ENCODE measurements at regions not wholly inside any gene's neighbourhood (a gene's known extent, or its start where the extent isn't known, plus 50 kb on each side); places are given as distances from the start of the nearest gene placed in this dataset.

DNA sequence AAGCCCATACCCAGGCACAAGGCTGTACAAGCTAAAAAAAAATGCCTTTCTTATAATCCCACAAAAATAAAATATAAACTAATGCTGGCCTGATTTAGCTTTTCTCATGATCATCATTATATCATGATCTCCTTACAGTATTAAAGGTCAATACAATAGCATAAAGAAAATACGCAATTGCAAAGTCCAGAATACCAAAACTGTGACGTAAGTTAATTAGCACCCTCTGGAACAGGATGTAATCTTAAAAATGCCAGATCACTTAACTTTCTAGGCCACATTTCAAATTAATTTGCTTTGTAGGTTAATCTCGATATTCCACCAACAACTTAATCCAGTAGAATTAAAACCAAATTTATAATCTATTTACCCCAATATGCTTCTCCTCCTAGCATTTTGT lies 444.2 kb upstream of the CYLC2 start:
- DNase-seq (ENCODE audit: low read depth in 1 of 2, low spot score in 1 of 2): no peak
- TF ChIP-seq SPI1 (IDR thresholded peaks at IDR 0.05; ENCODE audit: borderline replicate concordance, low read depth) (no peak), GABPA (IDR thresholded peaks at IDR 0.05; ENCODE audit: low read depth) (no peak), POLR2AphosphoS5 (IDR thresholded peaks at IDR 0.05; ENCODE audit: low read depth) (no peak)
- TF ChIP-seq, protein P1, sequence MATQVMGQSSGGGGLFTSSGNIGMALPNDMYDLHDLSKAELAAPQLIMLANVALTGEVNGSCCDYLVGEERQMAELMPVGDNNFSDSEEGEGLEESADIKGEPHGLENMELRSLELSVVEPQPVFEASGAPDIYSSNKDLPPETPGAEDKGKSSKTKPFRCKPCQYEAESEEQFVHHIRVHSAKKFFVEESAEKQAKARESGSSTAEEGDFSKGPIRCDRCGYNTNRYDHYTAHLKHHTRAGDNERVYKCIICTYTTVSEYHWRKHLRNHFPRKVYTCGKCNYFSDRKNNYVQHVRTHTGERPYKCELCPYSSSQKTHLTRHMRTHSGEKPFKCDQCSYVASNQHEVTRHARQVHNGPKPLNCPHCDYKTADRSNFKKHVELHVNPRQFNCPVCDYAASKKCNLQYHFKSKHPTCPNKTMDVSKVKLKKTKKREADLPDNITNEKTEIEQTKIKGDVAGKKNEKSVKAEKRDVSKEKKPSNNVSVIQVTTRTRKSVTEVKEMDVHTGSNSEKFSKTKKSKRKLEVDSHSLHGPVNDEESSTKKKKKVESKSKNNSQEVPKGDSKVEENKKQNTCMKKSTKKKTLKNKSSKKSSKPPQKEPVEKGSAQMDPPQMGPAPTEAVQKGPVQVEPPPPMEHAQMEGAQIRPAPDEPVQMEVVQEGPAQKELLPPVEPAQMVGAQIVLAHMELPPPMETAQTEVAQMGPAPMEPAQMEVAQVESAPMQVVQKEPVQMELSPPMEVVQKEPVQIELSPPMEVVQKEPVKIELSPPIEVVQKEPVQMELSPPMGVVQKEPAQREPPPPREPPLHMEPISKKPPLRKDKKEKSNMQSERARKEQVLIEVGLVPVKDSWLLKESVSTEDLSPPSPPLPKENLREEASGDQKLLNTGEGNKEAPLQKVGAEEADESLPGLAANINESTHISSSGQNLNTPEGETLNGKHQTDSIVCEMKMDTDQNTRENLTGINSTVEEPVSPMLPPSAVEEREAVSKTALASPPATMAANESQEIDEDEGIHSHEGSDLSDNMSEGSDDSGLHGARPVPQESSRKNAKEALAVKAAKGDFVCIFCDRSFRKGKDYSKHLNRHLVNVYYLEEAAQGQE (IDR thresholded peaks at IDR 0.05; ENCODE audit: insufficient replicate concordance, low read depth): no peak
- TF ChIP-seq, protein P2, sequence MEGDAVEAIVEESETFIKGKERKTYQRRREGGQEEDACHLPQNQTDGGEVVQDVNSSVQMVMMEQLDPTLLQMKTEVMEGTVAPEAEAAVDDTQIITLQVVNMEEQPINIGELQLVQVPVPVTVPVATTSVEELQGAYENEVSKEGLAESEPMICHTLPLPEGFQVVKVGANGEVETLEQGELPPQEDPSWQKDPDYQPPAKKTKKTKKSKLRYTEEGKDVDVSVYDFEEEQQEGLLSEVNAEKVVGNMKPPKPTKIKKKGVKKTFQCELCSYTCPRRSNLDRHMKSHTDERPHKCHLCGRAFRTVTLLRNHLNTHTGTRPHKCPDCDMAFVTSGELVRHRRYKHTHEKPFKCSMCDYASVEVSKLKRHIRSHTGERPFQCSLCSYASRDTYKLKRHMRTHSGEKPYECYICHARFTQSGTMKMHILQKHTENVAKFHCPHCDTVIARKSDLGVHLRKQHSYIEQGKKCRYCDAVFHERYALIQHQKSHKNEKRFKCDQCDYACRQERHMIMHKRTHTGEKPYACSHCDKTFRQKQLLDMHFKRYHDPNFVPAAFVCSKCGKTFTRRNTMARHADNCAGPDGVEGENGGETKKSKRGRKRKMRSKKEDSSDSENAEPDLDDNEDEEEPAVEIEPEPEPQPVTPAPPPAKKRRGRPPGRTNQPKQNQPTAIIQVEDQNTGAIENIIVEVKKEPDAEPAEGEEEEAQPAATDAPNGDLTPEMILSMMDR (IDR thresholded peaks at IDR 0.05; ENCODE audit: insufficient read depth, low read length): no peak
- Histone ChIP-seq H3K27ac (replicated peaks) (no peak overlapping the region), H3K4me3 (replicated peaks; ENCODE audit: insufficient read depth, low read length) (no peak overlapping the region), H3K27me3 (ENCODE audit: insufficient read depth, poor library complexity, severe bottlenecking) (no peaks in the 10 kb centered on the region)

DNA sequence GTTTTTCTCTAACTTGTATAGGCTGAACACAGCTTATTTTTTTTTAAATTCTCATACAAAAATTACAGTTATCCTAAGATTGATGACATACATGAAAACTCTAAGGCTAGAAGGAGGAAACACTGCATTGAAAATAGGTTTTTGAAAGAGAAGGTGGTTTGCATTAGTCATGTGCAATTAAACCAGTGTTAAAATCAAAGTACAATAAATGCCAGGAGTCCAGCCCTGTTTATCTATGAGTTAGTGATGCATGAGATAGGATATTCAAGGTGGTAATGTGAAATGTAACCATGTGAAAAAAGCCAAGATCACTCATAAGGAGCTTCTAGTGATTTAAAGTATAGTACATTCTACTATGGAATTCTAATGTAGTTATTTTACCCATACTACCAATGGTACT lies 444.9 kb upstream of the CYLC2 start:
- no peak overlapping the region for H3K27ac ChIP-seq (replicated peaks)

DNA sequence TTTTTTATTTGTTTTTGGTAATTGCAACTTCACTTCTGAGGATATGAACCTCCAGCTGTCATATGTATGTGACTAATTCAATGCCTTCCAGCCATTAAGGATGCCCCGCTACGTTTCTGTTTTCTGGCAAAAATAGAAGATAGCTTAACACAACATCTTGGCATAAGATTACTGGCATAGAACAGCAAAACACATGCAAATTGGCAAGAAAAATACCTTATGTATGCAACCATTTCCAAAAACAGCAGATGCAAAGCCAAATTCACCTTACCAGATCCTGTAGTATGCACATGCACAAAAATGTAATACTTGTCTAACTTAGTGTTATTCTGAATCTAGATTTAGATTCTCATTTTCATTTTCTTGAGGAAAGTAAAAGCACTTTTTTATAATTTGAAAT lies 461.1 kb upstream of the CYLC2 start:
- DNase-seq (ENCODE audit: low read depth in 1 of 2, low spot score in 1 of 2): no peak
- H3K27me3 ChIP-seq (ENCODE audit: insufficient read depth, poor library complexity, severe bottlenecking): no peaks in the 10 kb centered on the region
- H3K27ac ChIP-seq (replicated peaks): no peak overlapping the region
- no peak overlapping the region for H3K4me3 ChIP-seq (replicated peaks; ENCODE audit: insufficient read depth, low read length)
- TF ChIP-seq SPI1 (IDR thresholded peaks at IDR 0.05; ENCODE audit: borderline replicate concordance, low read depth) (no peak), GABPA (IDR thresholded peaks at IDR 0.05; ENCODE audit: low read depth) (no peak), POLR2AphosphoS5 (IDR thresholded peaks at IDR 0.05; ENCODE audit: low read depth) (no peak)
- TF ChIP-seq, protein P2 (IDR thresholded peaks at IDR 0.05; ENCODE audit: insufficient read depth, low read length): no peak
- TF ChIP-seq, protein P1 (IDR thresholded peaks at IDR 0.05; ENCODE audit: insufficient replicate concordance, low read depth): no peak

More for the DNA sequence above, 444.9 kb upstream of the CYLC2 start:
- TF ChIP-seq, protein P2 (IDR thresholded peaks at IDR 0.05; ENCODE audit: insufficient read depth, low read length): no peak
- TF ChIP-seq SPI1 (IDR thresholded peaks at IDR 0.05; ENCODE audit: borderline replicate concordance, low read depth): no peak
- no peak for TF ChIP-seq GABPA (IDR thresholded peaks at IDR 0.05; ENCODE audit: low read depth)
- no peak for TF ChIP-seq POLR2AphosphoS5 (IDR thresholded peaks at IDR 0.05; ENCODE audit: low read depth)
- TF ChIP-seq, protein P1 (IDR thresholded peaks at IDR 0.05; ENCODE audit: insufficient replicate concordance, low read depth): no peak
- Histone ChIP-seq H3K27me3 (ENCODE audit: insufficient read depth, poor library complexity, severe bottlenecking) (no peaks in the 10 kb centered on the region), H3K4me3 (replicated peaks; ENCODE audit: insufficient read depth, low read length) (no peak overlapping the region)
- no peak for DNase-seq (ENCODE audit: low read depth in 1 of 2, low spot score in 1 of 2)
